ENCODE measurements at regions not wholly inside any gene's neighbourhood (a gene's known extent, or its start where the extent isn't known, plus 50 kb on each side); places are given as distances from the start of the nearest gene placed in this dataset.

- no peak overlapping the region for H3K27ac ChIP-seq (ENCODE audit: poor library complexity, severe bottlenecking)
- no peak overlapping the region for H3K4me3 ChIP-seq (ENCODE audit: severe bottlenecking)
- H3K4me1 ChIP-seq (ENCODE audit: insufficient read depth, poor library complexity, severe bottlenecking) = no peaks in the 10 kb centered on the region
- H3K27me3 ChIP-seq (ENCODE audit: insufficient read depth, poor library complexity, severe bottlenecking) = no peaks in the 10 kb centered on the region
- no peaks in the 10 kb centered on the region for H3K36me3 ChIP-seq (ENCODE audit: low read depth)
- no peak for DNase-seq (ENCODE audit: low spot score)
- ATAC-seq (ENCODE audit: low read depth) = no peak
- no peaks in the 10 kb centered on the region for H3K9me3 ChIP-seq (ENCODE audit: severe bottlenecking)
- TF ChIP-seq CTCF (IDR thresholded peaks at IDR 0.05; ENCODE audit: poor library complexity, severe bottlenecking) = no peak
These were observed 177.0 kb upstream of the TMEM132C start for GRCh38 chr12:128089961-128090360.

- Histone ChIP-seq H3K36me3 (ENCODE audit: low read depth) (no peaks in the 10 kb centered on the region), H3K4me3 (ENCODE audit: severe bottlenecking) (no peak overlapping the region), H3K9me3 (ENCODE audit: severe bottlenecking) (no peaks in the 10 kb centered on the region), H3K4me1 (ENCODE audit: insufficient read depth, poor library complexity, severe bottlenecking) (no peaks in the 10 kb centered on the region), H3K27ac (ENCODE audit: poor library complexity, severe bottlenecking) (no peak overlapping the region), H3K27me3 (ENCODE audit: insufficient read depth, poor library complexity, severe bottlenecking) (no peaks in the 10 kb centered on the region)
- ATAC-seq (ENCODE audit: low read depth) (no peak), DNase-seq (ENCODE audit: low spot score) (no peak)
- no peak for TF ChIP-seq CTCF (IDR thresholded peaks at IDR 0.05; ENCODE audit: poor library complexity, severe bottlenecking)
These were observed 175.8 kb upstream of the TMEM132C start for GRCh38 chr12:128091101-128091720.

- no peak for TF ChIP-seq CTCF (IDR thresholded peaks at IDR 0.05; ENCODE audit: poor library complexity, severe bottlenecking)
- Histone ChIP-seq H3K27me3 (ENCODE audit: insufficient read depth, poor library complexity, severe bottlenecking) (no peaks in the 10 kb centered on the region), H3K27ac (ENCODE audit: poor library complexity, severe bottlenecking) (no peak overlapping the region), H3K4me1 (ENCODE audit: insufficient read depth, poor library complexity, severe bottlenecking) (no peaks in the 10 kb centered on the region), H3K9me3 (ENCODE audit: severe bottlenecking) (no peaks in the 10 kb centered on the region), H3K4me3 (ENCODE audit: severe bottlenecking) (no peak overlapping the region), H3K36me3 (ENCODE audit: low read depth) (no peaks in the 10 kb centered on the region)
- ATAC-seq (ENCODE audit: low read depth) (no peak), DNase-seq (ENCODE audit: low spot score) (no peak)
These were observed 175.0 kb upstream of the TMEM132C start for GRCh38 chr12:128091951-128092382.

- Histone ChIP-seq H3K36me3 (ENCODE audit: low read depth) (no peaks in the 10 kb centered on the region), H3K4me3 (ENCODE audit: severe bottlenecking) (no peak overlapping the region), H3K9me3 (ENCODE audit: severe bottlenecking) (no peaks in the 10 kb centered on the region), H3K4me1 (ENCODE audit: insufficient read depth, poor library complexity, severe bottlenecking) (no peaks in the 10 kb centered on the region), H3K27me3 (ENCODE audit: insufficient read depth, poor library complexity, severe bottlenecking) (no peaks in the 10 kb centered on the region), H3K27ac (ENCODE audit: poor library complexity, severe bottlenecking) (no peak overlapping the region)
- ATAC-seq (ENCODE audit: low read depth) (no peak), DNase-seq (ENCODE audit: low spot score) (no peak)
- no peak for TF ChIP-seq CTCF (IDR thresholded peaks at IDR 0.05; ENCODE audit: poor library complexity, severe bottlenecking)
These were observed 168.2 kb upstream of the TMEM132C start for GRCh38 chr12:128098730-128099129.

- Histone ChIP-seq H3K4me3 (ENCODE audit: severe bottlenecking) (no peak overlapping the region), H3K27ac (ENCODE audit: poor library complexity, severe bottlenecking) (no peak overlapping the region), H3K4me1 (ENCODE audit: insufficient read depth, poor library complexity, severe bottlenecking) (no peaks in the 10 kb centered on the region), H3K36me3 (ENCODE audit: low read depth) (no peaks in the 10 kb centered on the region), H3K9me3 (ENCODE audit: severe bottlenecking) (no peaks in the 10 kb centered on the region), H3K27me3 (ENCODE audit: insufficient read depth, poor library complexity, severe bottlenecking) (no peaks in the 10 kb centered on the region)
- ATAC-seq (ENCODE audit: low read depth) (no peak), DNase-seq (ENCODE audit: low spot score) (no peak)
- TF ChIP-seq CTCF (IDR thresholded peaks at IDR 0.05; ENCODE audit: poor library complexity, severe bottlenecking) = no peak
These were observed 163.8 kb upstream of the TMEM132C start for GRCh38 chr12:128103152-128103551.
